GM12878 (cell line): ENCODE measurements at regions not wholly inside any gene's neighbourhood (a gene's known extent, or its start where the extent isn't known, plus 50 kb on each side); places are given as distances from the start of the nearest gene placed in this dataset.

Experiments used
- ATAC-seq: fragments of 200-7000 bp; cut with Tn5 transposase; 3 replicates; pipeline ENCODE4 v1.9.1; 2020; ENCODE audit warnings: mild to moderate bottlenecking, moderate library complexity
- BruUV-seq: library from RNA; stranded (reverse); fragments of 400-500 nt; replicated peaks from 2 replicates; lab custom pipeline; 2021; lab: Mats Ljungman, UMichigan
- CTCF ChIA-PET: fragments of 300-600 bp; sonication (Branson Sonifier 250); formaldehyde crosslinking; extraction: SDS; loops from one replicate; lab custom pipeline; 2021; ENCODE audit warnings: inconsistent platforms; lab: Yijun Ruan, JAX
- POLR2A ChIA-PET: fragments of 350-600 bp; formaldehyde crosslinking; extraction: SDS; loops from one replicate; lab custom pipeline; 2021; ENCODE audit warnings: inconsistent platforms; lab: Charles Lee
- RAD21 ChIA-PET: fragments of 300-600 bp; sonication (Branson Sonifier 250); formaldehyde crosslinking; loops from one replicate; lab custom pipeline; 2023; ENCODE audit warnings: antibody characterized with exemption; ENCODE audit not compliant: unreplicated experiment; lab: Charles Lee
- SMC1A ChIA-PET: fragments of 300-600 bp; sonication (Branson Sonifier 250); formaldehyde crosslinking; loops from one replicate; lab custom pipeline; 2023; ENCODE audit not compliant: unreplicated experiment, uncharacterized antibody; lab: Charles Lee
- DNase-seq: peaks from one replicate; pipeline ENCODE4 v3.0.0-alpha.2; 2011; ENCODE audit warnings: low read depth, low spot score
- FAIRE-seq: peaks from 3 replicates; lab custom pipeline; 2011; peaks lifted over from hg19 to GRCh38; lab: Jason Lieb, UNC
- H2AFZ ChIP-seq: 2 replicates; pipeline ENCODE4 v1.6.0; 2011; ENCODE audit warnings: low read depth, low read length, control low read depth; ENCODE audit not compliant: control insufficient read depth
- H3K27ac ChIP-seq: 2 replicates; pipeline ENCODE4 v1.5.1; 2011; ENCODE audit warnings: control low read depth; ENCODE audit not compliant: control insufficient read depth, insufficient read depth
- H3K27me3 ChIP-seq, 2 experiments: replicated peaks in 1 of 2; 2 replicates each; pipeline versions ENCODE4 v1.6.0 to v1.6.1; 2011; ENCODE audit warnings: low read length in 1 of 2; ENCODE audit not compliant: control insufficient read depth in 2 of 2, insufficient read depth in 2 of 2
- H3K36me3 ChIP-seq, 2 experiments: 2 replicates each; pipeline ENCODE4 v1.5.1; 2011; ENCODE audit warnings: low read length in 1 of 2; ENCODE audit not compliant: control insufficient read depth in 2 of 2, insufficient read depth in 2 of 2
- H3K4me1 ChIP-seq: 2 replicates; pipeline ENCODE4 v1.6.1; 2011; ENCODE audit warnings: mild to moderate bottlenecking, low read length, moderate library complexity, mixed read lengths; ENCODE audit not compliant: control insufficient read depth, insufficient read depth
- H3K4me2 ChIP-seq: 2 replicates; pipeline ENCODE4 v1.6.0; 2011; ENCODE audit warnings: control low read depth; ENCODE audit not compliant: control insufficient read depth, insufficient read depth
- H3K4me3 ChIP-seq: fragments of 200-600 bp; sonication (generic); 2 replicates; pipeline ENCODE4 v1.5.1; 2016
- H3K79me2 ChIP-seq: 2 replicates; pipeline ENCODE4 v1.6.0; 2011; ENCODE audit warnings: low read length; ENCODE audit not compliant: control insufficient read depth, insufficient read depth
- H3K9ac ChIP-seq: 2 replicates; pipeline ENCODE4 v1.8.0; 2011; ENCODE audit warnings: low read length, control low read depth, mixed read lengths; ENCODE audit not compliant: control insufficient read depth, insufficient read depth
- H3K9me3 ChIP-seq: replicated peaks from 3 replicates; pipeline ENCODE4 v1.5.1; 2011; ENCODE audit warnings: mild to moderate bottlenecking, low read length; ENCODE audit not compliant: control insufficient read depth, insufficient read depth
- H4K20me1 ChIP-seq: 2 replicates; pipeline ENCODE4 v1.6.0; 2011; ENCODE audit not compliant: control insufficient read depth, insufficient read depth
- E2F4 ChIP-seq: IDR thresholded peaks from 2 replicates; pipeline ENCODE4 v1.6.1; 2012; ENCODE audit warnings: low read depth, low read length, improper control_type of control experiment
- EP300 ChIP-seq, 2 experiments: fragments of 150-350 bp in 1 of 2; IDR thresholded peaks; 2 replicates each; pipeline ENCODE4 v1.6.1; 2011 to 2012; ENCODE audit warnings: low read depth in 2 of 2, low read length in 2 of 2, borderline replicate concordance in 1 of 2, improper control_type of control experiment in 1 of 2, inconsistent platforms in 1 of 2; ENCODE audit not compliant: control insufficient read depth in 1 of 2
- KAT2A ChIP-seq: conservative IDR thresholded peaks from 2 replicates; pipeline ENCODE4 v1.6.1; 2011; ENCODE audit warnings: low read depth, low read length; ENCODE audit not compliant: control insufficient read depth
- KDM1A ChIP-seq: fragments of 200-600 bp; sonication (generic); IDR thresholded peaks from 2 replicates; pipeline ENCODE4 v1.6.1; 2016; ENCODE audit warnings: borderline replicate concordance
- NFYB ChIP-seq: IDR thresholded peaks from 2 replicates; pipeline ENCODE4 v1.6.1; 2011; ENCODE audit warnings: low read depth, mild to moderate bottlenecking, low read length, improper control_type of control experiment, moderate library complexity; ENCODE audit not compliant: insufficient read depth
- POLR2A ChIP-seq: IDR thresholded peaks from 2 replicates; pipeline ENCODE4 v1.6.1; 2011; ENCODE audit warnings: low read depth, mild to moderate bottlenecking, low read length
- SREBF2 ChIP-seq: IDR thresholded peaks from 2 replicates; pipeline ENCODE4 v1.6.1; 2012; ENCODE audit warnings: mild to moderate bottlenecking, low read length
- ZSCAN29 ChIP-seq: fragments of 450-650 bp; IDR thresholded peaks from 2 replicates; pipeline ENCODE4 v1.6.1; 2017; ENCODE audit warnings: mild to moderate bottlenecking, moderate library complexity
- whole genome bisulfite sequencing: methylation state at CpG from one replicate; pipeline ENCODE4 v1.1.6; 2016; ENCODE audit warnings: low lambda C conversion rate; ENCODE audit not compliant: insufficient replicate concordance, insufficient coverage; ENCODE audit errors: missing lambda C conversion rate; 5-methylcytosine and 5-hydroxymethylcytosine counted together
- in situ Hi-C: fragments of 300-500 bp; cut with MboI; formaldehyde crosslinking; loops from 9 replicates; pipeline ENCODE4 v1.14.3; 2018; ENCODE audit warnings: mixed read lengths
- intact Hi-C: fragments of 100-400 bp; cut with micrococcal nuclease; formaldehyde crosslinking; loops from one replicate; pipeline ENCODE4 v1.14.2; 2022; ENCODE audit not compliant: unreplicated experiment

- H3K9me3 ChIP-seq, result no peaks in the 10 kb centered on the region
- H4K20me1 ChIP-seq, result no peaks in the 10 kb centered on the region
- RAD21 ChIA-PET, result no interaction called here
- H3K27ac ChIP-seq, result no peak overlapping the region
- H2AFZ ChIP-seq, result no peak overlapping the region
- in situ Hi-C loops, result no loop called here
- ATAC-seq (no peak), DNase-seq (no peak), FAIRE-seq (no peak)
- CTCF ChIA-PET, result interaction anchor here (0.6 kb wide), 1 partner anchor 319 kb away, joined by 3 read pairs; no protein-coding TSS in a partner anchor
- no peaks in the 10 kb centered on the region for H3K79me2 ChIP-seq
- H3K4me2 ChIP-seq, result no peak overlapping the region
- H3K27me3 ChIP-seq, result no peaks in the 10 kb centered on the region
- intact Hi-C loops, result no loop called here
- TF ChIP-seq ZSCAN29 (no peak), KAT2A (no peak), KDM1A (no peak), E2F4 (no peak), EP300 (IDR thresholded peaks at IDR 0.05; ENCODE audit: borderline replicate concordance in 1 of 2, control insufficient read depth in 1 of 2, low read depth in 2 of 2, low read length in 2 of 2) (no peak), SREBF2 (no peak), POLR2A (no peak), NFYB (no peak)
- H3K36me3 ChIP-seq, result no peaks in the 10 kb centered on the region
- BruUV-seq, result no TSS peak
- H3K4me3 ChIP-seq, result no peak overlapping the region
- H3K9ac ChIP-seq, result no peak overlapping the region
- no peaks in the 10 kb centered on the region for H3K4me1 ChIP-seq
- SMC1A ChIA-PET, result interaction anchor here (0.6 kb wide), 1 partner anchor 304 kb away, joined by 3 read pairs; no protein-coding TSS in a partner anchor
- POLR2A ChIA-PET, result no interaction called here
- WGBS, result 0% methylated on average over 2 of the region's 2 CpGs
Observed at GRCh38 chr13:47291107-47291656, 394.3 kb upstream of the HTR2A start.
